Mammary epithelial cell (primary cell): ENCODE measurements at regions not wholly inside any gene's neighbourhood (a gene's known extent, or its start where the extent isn't known, plus 50 kb on each side); places are given as distances from the start of the nearest gene placed in this dataset.

Experiments used
- EZH2 ChIP-seq: IDR thresholded peaks from 2 replicates; pipeline ENCODE4 v1.6.1; 2012; ENCODE audit warnings: low read length, inconsistent platforms, borderline replicate concordance
- TF ChIP-seq, protein P1 (sequence below), 2 donors: IDR thresholded peaks in 1 of 2; conservative IDR thresholded peaks in 1 of 2; 2 replicates each; pipeline ENCODE4 v1.5.1; 2011 to 2012; ENCODE audit warnings: inconsistent platforms in 2 of 2, low read length in 2 of 2, mild to moderate bottlenecking in 2 of 2, control low read depth in 1 of 2, low read depth in 1 of 2; ENCODE audit not compliant: insufficient read depth in 1 of 2; ENCODE audit errors: extremely low read depth in 1 of 2

DNA sequence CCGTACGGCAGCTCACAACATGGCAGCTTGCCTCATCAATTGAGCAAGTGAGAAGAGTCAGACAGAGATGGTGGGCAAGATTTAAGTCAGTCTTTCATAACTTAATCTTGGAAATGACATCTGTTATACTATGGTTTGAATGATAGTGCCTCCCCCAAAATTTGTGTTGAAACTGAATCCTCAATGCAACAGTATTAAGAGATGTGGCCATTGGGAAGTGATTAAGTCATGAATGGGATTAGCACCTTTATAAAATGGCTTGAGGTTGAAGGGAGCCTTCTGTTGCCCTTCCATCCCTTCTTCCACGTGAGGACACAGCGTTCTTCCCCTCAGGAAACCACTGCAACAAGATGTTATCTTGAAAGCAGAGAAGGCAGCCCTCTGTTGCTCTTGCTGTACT is 124.2 kb downstream of the C12orf75 start:
- TF ChIP-seq, protein P1, sequence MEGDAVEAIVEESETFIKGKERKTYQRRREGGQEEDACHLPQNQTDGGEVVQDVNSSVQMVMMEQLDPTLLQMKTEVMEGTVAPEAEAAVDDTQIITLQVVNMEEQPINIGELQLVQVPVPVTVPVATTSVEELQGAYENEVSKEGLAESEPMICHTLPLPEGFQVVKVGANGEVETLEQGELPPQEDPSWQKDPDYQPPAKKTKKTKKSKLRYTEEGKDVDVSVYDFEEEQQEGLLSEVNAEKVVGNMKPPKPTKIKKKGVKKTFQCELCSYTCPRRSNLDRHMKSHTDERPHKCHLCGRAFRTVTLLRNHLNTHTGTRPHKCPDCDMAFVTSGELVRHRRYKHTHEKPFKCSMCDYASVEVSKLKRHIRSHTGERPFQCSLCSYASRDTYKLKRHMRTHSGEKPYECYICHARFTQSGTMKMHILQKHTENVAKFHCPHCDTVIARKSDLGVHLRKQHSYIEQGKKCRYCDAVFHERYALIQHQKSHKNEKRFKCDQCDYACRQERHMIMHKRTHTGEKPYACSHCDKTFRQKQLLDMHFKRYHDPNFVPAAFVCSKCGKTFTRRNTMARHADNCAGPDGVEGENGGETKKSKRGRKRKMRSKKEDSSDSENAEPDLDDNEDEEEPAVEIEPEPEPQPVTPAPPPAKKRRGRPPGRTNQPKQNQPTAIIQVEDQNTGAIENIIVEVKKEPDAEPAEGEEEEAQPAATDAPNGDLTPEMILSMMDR (conservative IDR thresholded peaks at IDR 0.05 in 1 of 2, IDR thresholded peaks at IDR 0.05 in 1 of 2; ENCODE audit: extremely low read depth in 1 of 2, insufficient read depth in 1 of 2, low read depth in 1 of 2, low read length in 2 of 2): no peak
- TF ChIP-seq EZH2: no peak
